GM12874 (cell line): ENCODE measurements at regions not wholly inside any gene's neighbourhood (a gene's known extent, or its start where the extent isn't known, plus 50 kb on each side); places are given as distances from the start of the nearest gene placed in this dataset.

ENCODE experiments used
- TF ChIP-seq, protein P1 (sequence below): IDR thresholded peaks from 2 replicates; pipeline ENCODE4 v1.5.1; 2011; ENCODE audit warnings: low read depth, mild to moderate bottlenecking, control low read depth, low read length, moderate library complexity; ENCODE audit not compliant: insufficient read depth

DNA sequence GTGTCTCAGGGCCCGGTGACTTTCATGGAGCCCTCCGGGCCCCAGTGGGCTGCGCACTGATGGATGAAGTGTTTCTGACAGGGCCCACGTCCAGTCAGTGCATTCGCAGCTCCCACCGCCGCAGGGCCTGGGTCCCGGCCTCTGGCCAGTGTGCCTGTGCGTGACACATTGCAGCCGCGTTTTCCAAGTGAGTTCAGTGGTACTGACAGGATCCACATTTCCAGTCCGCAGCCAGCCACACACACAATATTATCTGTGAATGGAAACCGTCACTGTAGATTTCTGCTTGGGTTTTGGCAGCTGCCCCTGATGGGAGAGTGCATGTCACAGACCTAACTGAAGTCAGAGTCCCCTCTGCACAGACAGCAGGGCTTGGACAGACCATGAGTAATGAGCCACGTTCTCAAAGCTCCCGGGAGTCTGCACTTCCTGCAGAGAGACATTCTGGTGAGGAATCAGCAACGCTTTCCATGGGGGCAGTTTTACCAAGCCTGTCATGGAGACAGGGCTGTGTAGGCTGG, 171.4 kb downstream of the MYLK4 start:
- TF ChIP-seq, protein P1, sequence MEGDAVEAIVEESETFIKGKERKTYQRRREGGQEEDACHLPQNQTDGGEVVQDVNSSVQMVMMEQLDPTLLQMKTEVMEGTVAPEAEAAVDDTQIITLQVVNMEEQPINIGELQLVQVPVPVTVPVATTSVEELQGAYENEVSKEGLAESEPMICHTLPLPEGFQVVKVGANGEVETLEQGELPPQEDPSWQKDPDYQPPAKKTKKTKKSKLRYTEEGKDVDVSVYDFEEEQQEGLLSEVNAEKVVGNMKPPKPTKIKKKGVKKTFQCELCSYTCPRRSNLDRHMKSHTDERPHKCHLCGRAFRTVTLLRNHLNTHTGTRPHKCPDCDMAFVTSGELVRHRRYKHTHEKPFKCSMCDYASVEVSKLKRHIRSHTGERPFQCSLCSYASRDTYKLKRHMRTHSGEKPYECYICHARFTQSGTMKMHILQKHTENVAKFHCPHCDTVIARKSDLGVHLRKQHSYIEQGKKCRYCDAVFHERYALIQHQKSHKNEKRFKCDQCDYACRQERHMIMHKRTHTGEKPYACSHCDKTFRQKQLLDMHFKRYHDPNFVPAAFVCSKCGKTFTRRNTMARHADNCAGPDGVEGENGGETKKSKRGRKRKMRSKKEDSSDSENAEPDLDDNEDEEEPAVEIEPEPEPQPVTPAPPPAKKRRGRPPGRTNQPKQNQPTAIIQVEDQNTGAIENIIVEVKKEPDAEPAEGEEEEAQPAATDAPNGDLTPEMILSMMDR, result no peak

DNA sequence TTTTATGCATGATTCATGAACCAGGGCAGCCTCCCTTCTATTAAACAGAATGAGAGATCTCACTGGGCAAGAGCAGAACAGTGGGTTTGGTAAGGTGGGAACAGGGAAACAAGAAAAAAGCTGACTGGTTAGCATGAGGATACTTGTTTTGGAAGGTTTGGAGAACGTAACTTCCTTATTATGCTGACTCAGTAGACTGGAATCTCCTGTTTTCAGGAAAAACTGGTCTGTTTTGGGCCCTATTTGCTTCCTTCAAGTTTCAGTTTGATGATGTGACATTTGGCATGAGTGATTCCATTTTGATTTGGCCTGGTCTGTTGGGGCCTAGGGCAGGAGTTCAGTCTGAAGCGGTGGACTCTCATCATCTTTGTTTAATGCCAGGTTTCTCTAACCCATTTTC, 172.0 kb downstream of the MYLK4 start:
- TF ChIP-seq, protein P1, result no peak

DNA sequence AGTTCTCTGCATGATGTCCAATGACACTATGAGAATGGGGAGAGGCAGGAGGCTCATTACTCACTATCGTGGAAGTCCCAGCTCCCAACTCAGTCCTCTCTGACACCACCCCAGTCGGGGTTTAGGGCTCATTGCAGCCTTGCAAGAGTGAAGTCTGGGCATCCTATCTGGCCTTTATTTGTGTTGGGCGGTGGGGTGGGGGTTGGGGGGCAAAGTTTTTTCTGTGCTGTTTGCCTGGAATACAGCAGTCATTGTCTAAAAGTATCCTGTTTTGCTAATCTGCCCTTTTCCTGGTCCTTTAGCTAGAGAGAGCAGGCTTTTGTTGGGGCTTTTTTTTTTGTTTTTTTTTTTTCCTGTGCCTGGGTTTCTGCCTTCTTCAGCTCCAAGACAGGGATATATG, 174.2 kb downstream of the MYLK4 start:
- TF ChIP-seq, protein P1, result no peak

DNA sequence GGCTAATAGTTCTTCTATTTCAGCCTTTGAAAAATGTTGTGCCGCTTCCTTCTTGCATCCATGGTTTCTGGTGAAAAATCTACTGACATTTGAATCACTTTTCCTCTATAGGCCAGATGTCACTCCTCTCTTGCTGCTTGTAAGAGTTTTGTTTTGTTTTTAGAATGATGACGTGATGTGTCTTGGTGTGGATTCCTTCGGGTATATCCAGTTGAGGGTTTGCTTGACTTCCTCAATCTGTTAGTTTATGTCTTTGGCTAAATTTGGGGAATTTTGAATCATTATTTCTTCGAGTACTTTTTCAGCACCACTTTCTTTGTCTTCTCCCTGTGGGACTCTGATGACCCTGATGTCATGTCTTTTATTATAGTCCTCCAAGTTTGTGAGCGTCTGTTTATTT, 175.5 kb downstream of the MYLK4 start:
- TF ChIP-seq, protein P1, result no peak

DNA sequence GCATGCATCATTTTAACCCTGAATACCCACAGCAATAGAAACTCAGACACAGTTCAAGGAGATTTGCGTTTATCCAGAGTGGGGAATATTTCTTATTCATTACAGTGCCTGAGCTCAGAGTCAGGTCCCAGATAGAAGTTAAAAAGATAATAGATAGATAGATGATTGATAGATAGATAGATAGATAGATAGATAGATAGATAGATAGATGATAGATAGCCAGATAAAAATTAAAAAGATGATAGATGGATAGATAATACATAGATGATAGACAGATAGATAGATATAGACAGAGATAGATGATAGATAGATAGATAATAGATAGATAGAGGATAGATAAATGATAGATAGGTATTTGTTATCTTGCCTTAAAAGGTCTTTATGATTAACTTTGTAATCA, 184.7 kb downstream of the MYLK4 start:
- TF ChIP-seq, protein P1, result no peak

DNA sequence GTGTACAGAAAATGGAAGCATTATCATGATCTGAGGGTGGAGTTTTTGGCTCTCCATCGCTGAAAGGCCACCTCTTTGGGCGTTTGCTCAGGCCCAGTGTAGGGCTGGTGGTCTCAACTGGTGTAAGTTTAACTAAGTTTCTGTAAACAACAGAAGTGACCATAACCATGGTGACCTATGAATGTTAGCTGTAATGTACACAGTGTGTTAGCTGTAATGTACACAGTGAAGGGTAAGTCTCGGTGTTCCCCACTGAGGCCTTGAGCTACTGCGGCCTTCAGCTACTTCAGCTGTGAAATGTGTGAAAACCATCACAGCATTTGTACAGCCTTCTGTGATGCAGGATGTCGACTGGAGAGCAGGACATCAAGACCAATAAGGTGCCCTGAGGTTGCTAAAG, 185.2 kb downstream of the MYLK4 start:
- TF ChIP-seq, protein P1, result no peak

DNA sequence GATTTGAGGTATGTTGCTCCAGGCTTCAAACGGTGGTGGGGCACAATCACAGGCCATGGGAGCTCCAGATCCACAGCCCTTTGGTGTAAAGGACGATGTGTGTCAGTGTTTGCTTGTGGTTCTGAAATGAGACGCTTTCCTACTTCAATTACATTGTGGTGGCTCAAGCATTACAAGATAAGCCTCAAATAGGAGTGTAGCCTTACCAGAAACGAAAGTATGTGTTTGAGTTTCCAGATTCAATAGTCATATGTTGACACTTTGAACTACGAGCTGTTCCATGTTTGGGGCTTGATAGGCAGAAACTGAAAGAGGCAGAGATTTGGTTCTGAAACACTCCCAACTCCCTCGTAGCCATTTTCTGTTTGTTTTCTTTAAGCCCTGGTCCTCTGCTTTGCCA, 187.1 kb downstream of the MYLK4 start:
- TF ChIP-seq, protein P1, result no peak
